NCI-H2196 treated with DMSO at 0.1 percent for 48 hours (cell line): ENCODE measurements at regions not wholly inside any gene's neighbourhood (a gene's known extent, or its start where the extent isn't known, plus 50 kb on each side); places are given as distances from the start of the nearest gene placed in this dataset.

Experiments
- DNase-seq: peaks from one replicate; lab custom pipeline; 2025; ENCODE audit not compliant: unreplicated experiment; lab: John Stamatoyannopoulos, UW

DNA sequence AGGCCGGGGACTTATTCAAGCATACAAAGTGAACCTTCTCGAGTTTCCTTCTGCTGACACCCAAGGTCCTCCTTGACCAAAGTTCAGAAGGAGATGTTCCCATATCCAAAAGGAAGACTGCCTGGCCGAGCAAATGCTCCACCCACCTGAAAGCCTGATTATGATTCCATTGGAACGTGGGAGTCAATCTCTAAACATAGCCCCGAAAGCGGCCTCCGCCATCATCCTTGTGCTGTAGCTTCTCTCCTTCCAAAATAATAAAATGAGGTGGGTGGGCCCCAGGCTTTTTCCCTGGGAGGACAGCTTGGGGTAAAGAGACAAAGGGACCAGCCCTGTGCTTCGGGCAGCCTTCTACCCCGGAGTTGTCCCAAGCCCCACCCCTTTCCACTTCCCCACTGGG is 355.6 kb upstream of the SLC30A5 start:
- DNase-seq = no peak

- no peak for DNase-seq
These were observed 355.0 kb upstream of the SLC30A5 start for GRCh38 chr5:68738841-68739240.

DNA sequence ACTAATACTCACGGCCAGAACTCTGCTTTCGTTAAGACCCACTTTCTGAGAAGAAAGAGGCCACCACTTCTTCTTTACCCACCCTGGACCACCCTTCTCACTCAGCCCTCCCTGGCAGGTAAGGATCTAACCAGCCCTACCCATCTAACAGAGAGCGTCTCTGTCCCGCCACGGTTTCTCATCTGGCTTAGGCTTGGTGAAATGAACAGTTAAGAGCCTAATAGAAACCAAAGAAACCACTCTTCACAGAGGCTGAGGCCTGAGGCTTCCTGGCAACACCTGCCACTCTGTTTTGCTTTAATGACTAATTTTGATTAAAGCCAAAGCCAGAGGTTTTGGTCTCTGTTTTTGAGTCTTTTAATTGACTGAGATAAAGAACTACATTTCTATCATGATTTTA is 354.1 kb upstream of the SLC30A5 start:
- DNase-seq = no peak

DNA sequence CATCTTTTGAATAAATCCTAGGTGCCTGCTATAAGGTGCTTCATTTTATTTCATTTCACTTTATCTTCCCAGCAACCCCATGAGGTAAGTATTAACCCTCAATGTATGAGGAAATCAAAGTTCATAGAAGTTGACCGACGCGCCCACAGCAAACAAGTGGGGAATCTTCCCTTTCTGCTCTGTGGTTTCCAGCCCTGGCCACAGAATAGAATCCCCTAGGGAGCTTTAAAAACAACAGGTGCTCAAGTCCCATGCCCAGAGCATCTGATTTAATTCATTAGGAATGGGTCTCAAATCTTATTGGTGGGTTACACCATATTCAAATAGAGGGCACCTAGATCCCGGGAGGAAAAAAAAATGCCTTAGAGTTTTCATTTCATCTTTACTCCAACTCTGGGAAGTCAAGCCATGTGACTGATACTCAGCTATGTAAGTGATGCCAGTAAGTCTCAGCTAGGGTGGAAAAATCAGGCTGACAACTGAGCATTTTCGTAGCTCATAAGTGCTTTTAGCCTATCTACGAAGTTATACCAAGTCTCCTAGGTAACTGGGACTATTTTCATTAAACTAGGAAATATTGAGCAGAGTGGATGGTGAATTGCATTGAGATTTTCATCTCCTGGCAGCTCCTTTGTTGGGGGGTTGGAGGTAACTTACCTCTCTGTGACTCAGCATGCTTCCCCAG is 353.4 kb upstream of the SLC30A5 start:
- DNase-seq = no peak

DNA sequence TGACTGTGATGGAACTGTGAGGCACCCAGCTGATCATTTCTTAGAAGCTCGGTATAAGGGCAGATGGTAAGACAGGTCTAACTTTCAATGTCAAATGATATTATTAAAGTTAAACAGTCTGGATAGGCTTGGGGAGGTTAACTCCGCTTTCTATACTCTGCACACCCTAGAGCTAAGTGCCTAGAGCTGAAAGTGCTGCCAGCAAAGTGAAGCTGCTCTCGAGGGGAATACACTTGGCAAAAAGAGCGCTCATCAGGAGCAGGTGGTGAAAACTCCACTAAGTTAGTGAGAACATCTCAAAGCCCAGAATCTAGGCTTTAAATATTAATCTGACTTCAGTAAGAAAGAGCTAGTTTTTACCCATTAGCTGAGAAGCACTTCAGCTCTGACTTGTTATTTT is 349.6 kb upstream of the SLC30A5 start:
- no peak for DNase-seq

- no peak for DNase-seq
These were observed 348.4 kb upstream of the SLC30A5 start for GRCh38 chr5:68745448-68745847.

DNA sequence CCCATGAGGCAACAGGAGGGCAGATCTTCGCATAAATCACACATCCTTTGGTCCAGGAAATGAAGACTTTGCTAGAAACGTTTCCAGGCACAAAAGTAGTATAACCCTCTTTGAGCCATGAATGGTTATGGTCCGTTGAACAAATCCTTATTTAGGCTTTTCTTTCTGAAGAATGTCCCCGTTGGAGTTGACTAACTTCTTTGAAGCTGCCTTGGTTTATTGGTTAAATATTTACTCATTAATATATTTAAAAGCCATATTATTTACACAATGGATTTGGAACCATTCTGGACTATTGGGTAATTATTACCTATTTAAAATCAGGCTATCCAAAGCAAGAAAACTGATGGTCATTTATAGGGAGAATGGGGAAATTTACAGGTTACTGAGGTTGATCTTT is 347.6 kb upstream of the SLC30A5 start:
- DNase-seq = no peak

GRCh38 chr5:68746643-68747420 is 347.0 kb upstream of the SLC30A5 start:
- no peak for DNase-seq

GRCh38 chr5:68747521-68747920 is 346.3 kb upstream of the SLC30A5 start:
- no peak for DNase-seq

- no peak for DNase-seq
These were observed 345.7 kb upstream of the SLC30A5 start for GRCh38 chr5:68748101-68748500.

DNA sequence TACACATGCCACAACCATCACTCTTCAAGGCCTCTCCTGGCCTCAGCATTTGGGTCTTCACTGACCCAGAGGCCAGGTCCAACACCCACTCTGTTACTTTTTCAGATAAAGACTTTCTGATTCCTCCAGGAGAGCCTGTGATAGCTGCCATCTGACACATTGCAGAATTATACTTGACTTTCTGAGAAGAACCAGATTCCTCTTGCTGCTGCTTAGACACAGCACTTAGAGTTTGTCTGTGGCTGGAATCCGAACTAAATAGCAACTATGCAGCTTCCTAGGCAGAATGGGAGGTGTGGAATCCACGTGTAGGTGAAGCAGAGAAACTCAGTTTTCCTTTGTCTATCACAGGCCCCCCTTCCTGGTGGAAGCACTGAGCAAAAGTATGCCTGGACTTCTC is 344.7 kb upstream of the SLC30A5 start:
- DNase-seq = no peak

DNA sequence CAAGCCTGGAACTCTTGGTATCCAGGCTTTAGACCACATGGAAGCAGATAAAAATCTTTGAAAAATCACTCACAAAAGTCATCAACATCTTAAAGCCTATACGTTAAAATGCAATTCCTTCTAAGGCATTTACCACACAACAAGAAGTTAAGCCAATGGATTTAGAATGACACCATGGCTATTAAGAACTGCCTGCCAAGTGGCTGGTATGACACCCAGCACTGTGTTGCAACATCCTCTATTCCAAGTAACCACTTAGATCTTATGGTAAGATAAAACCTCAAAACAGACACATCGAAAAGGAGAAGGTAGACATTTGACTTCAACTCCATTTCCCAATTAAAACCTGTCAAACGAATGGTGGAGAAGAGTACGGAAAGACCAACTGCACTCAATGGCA is 344.2 kb upstream of the SLC30A5 start:
- DNase-seq = no peak

DNA sequence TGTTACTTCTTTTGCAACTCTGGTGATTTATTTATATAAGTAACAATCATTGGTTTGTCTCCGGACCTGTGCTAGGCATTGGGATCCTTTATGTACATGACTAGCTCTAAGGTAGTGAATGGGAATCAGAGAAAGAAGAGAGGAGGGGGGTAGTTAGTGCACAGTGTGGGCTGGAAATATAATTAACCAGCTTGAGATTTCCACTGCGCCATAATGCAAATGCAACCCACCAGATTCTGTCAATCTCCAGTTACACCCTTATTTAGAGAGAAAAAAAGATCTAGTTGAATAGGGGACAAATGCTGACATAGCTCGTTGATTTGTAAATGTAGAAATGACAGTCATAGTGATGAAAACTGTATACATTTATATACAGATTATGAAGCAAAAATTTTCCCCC is 342.2 kb upstream of the SLC30A5 start:
- DNase-seq = no peak

GRCh38 chr5:68754536-68754935 is 339.3 kb upstream of the SLC30A5 start:
- DNase-seq = no peak

- DNase-seq = no peak
These were observed 338.5 kb upstream of the SLC30A5 start for GRCh38 chr5:68755293-68755692.

DNA sequence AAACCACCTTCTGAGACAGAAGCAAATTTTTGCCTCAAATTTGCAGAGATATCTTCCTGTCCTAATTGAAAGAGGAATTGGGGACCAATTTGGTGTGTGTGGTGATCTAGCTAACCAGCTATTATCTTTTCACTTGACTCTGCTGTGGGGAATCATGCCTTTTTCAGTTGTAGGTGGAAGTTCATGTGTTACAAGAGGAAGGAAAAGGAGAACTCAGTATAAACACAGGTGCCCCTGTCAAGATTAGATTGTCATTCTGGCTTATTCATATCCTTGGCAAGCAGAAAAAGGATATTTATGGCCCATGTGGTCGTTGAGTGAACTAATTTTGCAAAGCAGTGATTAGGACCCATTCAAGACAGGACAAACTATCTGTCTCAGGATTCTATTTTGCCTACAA is 336.8 kb upstream of the SLC30A5 start:
- no peak for DNase-seq

GRCh38 chr5:68757626-68758212 is 336.1 kb upstream of the SLC30A5 start:
- no peak for DNase-seq

- no peak for DNase-seq
These were observed 334.2 kb upstream of the SLC30A5 start for GRCh38 chr5:68759593-68759992.

DNA sequence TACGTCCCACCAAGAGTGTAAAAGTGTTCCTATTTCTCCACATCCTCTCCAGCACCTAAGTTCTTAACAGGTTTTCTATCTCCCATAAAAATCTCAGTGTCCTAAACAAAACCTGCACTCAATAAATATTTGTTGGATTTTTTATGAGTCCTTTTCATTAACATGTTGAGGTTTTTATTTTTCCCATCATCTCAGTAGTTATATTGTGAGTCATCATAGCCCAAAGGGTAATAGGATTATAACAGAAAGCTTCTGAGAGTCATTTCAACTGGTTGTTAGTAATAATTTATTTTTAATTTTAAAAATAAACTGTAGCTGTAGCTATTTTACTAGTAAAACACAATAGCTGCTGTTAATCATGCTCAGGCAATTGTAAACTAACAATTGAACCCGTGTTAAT is 331.6 kb upstream of the SLC30A5 start:
- no peak for DNase-seq

DNA sequence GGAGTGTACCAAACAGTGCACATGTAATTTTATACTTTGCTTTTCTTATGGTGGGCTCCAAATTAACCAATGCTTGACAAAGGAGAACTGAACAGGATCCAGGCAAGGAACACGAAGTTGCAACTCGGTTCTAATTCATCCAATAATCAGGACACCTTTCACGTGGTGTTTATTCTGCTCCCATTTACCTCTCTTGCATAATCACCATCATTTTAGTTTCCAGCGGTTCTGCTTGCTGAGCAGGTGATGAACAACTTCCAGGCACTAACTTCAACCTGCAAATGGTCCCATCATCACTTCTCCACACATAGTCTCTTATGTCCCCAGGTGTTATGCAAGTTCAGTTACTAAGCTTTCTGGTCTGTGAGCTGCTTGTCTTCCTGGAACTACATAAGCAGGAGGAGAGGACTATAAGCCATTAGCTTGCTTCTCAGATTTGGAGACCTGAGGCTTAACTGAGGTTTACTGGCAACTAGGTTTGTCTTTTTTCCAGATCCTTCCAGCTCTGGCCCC is 326.8 kb upstream of the SLC30A5 start:
- no peak for DNase-seq

- DNase-seq = no peak
These were observed 323.3 kb upstream of the SLC30A5 start for GRCh38 chr5:68770551-68770950.

DNA sequence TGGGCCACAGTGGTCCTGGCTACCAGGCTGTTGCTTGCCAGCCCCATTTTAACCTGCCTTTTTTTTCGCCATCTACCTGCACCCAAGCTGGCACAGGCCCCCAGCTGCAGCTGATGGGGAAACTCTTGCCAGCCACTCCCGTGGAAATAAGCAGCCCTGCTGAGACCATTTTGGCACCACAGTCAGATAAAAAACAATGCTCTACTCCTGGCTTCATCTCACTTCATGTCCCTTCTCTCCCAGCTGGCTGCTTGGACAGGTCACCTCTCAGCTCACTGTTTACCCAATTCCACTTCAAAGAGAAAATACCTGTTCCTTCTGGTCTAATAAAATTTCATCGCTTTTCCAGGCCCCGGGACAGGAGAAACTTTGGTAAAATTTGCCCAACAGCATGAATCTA is 322.6 kb upstream of the SLC30A5 start:
- no peak for DNase-seq
